SJSA1 (cell line): ENCODE measurements at regions not wholly inside any gene's neighbourhood (a gene's known extent, or its start where the extent isn't known, plus 50 kb on each side); places are given as distances from the start of the nearest gene placed in this dataset.
"Not testable (repeated sequence)": the region's sequence is repeated elsewhere in the genome, so short reads cannot be mapped to it uniquely, and the experiment has no call there.

Experiments used
- DNase-seq, 2 experiments: peaks; one replicate each; pipeline ENCODE4 v3.0.0-alpha.2; 2015 to 2020; ENCODE audit warnings: low spot score in 2 of 2, low read depth in 1 of 2
- H3K27ac ChIP-seq: fragments of 250-450 bp; sonication (Bioruptor Pico); 2 replicates; pipeline ENCODE4 v1.5.1; 2020; ENCODE audit warnings: mild to moderate bottlenecking, moderate library complexity
- H3K27me3 ChIP-seq: fragments of 250-450 bp; sonication (Bioruptor Pico); replicated peaks from 2 replicates; pipeline ENCODE4 v1.5.1; 2020; ENCODE audit warnings: mild to moderate bottlenecking, moderate library complexity
- H3K36me3 ChIP-seq: fragments of 250-450 bp; sonication (Bioruptor Pico); 2 replicates; pipeline ENCODE4 v1.5.1; 2020; ENCODE audit warnings: mild to moderate bottlenecking
- H3K4me1 ChIP-seq: fragments of 250-450 bp; sonication (Bioruptor Pico); replicated peaks from 2 replicates; pipeline ENCODE4 v1.6.1; 2021; ENCODE audit warnings: mild to moderate bottlenecking
- H3K4me3 ChIP-seq: fragments of 250-450 bp; sonication (Bioruptor Pico); 2 replicates; pipeline ENCODE4 v1.5.1; 2020; ENCODE audit warnings: mild to moderate bottlenecking
- H3K9me3 ChIP-seq: fragments of 250-450 bp; sonication (Bioruptor Pico); replicated peaks from 2 replicates; pipeline ENCODE4 v1.5.1; 2020; ENCODE audit warnings: mild to moderate bottlenecking

- no peak for DNase-seq
- Histone ChIP-seq H3K36me3 (no peaks in the 10 kb centered on the region), H3K27me3 (no peaks in the 10 kb centered on the region)
Measured at GRCh38 chr16:86884390-86884650, 306.0 kb downstream of the FOXL1 start.

GRCh38 chr16:86885139-86885538 lies 306.8 kb downstream of the FOXL1 start:
- Histone ChIP-seq H3K36me3 (no peaks in the 10 kb centered on the region), H3K9me3 (no peaks in the 10 kb centered on the region), H3K4me3 (no peak overlapping the region), H3K27ac (no peak overlapping the region), H3K4me1 (peaks cover 46% of the 10 kb centered on the region), H3K27me3 (no peaks in the 10 kb centered on the region)
- DNase-seq: no peak

More at GRCh38 chr16:86884390-86884650, 306.0 kb downstream of the FOXL1 start:
- no peaks in the 10 kb centered on the region for H3K9me3 ChIP-seq
- no peak overlapping the region for H3K27ac ChIP-seq
- peaks cover 46% of the 10 kb centered on the region for H3K4me1 ChIP-seq
- H3K4me3 ChIP-seq: no peak overlapping the region

- no peaks in the 10 kb centered on the region for H3K27me3 ChIP-seq
- H3K27ac ChIP-seq: no peak overlapping the region
- no peaks in the 10 kb centered on the region for H3K36me3 ChIP-seq
- no peaks in the 10 kb centered on the region for H3K9me3 ChIP-seq
- H3K4me3 ChIP-seq: no peak overlapping the region
- peak; percentile 57 to 83 for DNase-seq
- peaks cover 38% of the 10 kb centered on the region for H3K4me1 ChIP-seq
Measured at GRCh38 chr16:86886651-86887050, 308.3 kb downstream of the FOXL1 start.

GRCh38 chr16:86887416-86887815 lies 309.1 kb downstream of the FOXL1 start:
- Histone ChIP-seq H3K4me1 (peaks cover 38% of the 10 kb centered on the region), H3K27ac (no peak overlapping the region), H3K27me3 (no peaks in the 10 kb centered on the region), H3K4me3 (no peak overlapping the region), H3K9me3 (no peaks in the 10 kb centered on the region), H3K36me3 (no peaks in the 10 kb centered on the region)
- no peak for DNase-seq

- H3K4me1 ChIP-seq: peaks cover 29% of the 10 kb centered on the region
- no peak overlapping the region for H3K4me3 ChIP-seq
- H3K27ac ChIP-seq: no peak overlapping the region
- no peaks in the 10 kb centered on the region for H3K36me3 ChIP-seq
- DNase-seq: no peak
- no peaks in the 10 kb centered on the region for H3K9me3 ChIP-seq
- no peaks in the 10 kb centered on the region for H3K27me3 ChIP-seq
Measured at GRCh38 chr16:86888231-86889053, 310.1 kb downstream of the FOXL1 start.

GRCh38 chr16:86889054-86889366 lies 310.7 kb downstream of the FOXL1 start:
- not testable (repeated sequence) for DNase-seq, H3K27me3 ChIP-seq, H3K4me3 ChIP-seq, H3K27ac ChIP-seq, H3K9me3 ChIP-seq, H3K36me3 ChIP-seq
- H3K4me1 ChIP-seq: peaks cover 26% of the 10 kb centered on the region

GRCh38 chr16:86889974-86890373 lies 311.6 kb downstream of the FOXL1 start:
- H3K4me1 ChIP-seq: peaks cover 25% of the 10 kb centered on the region
- H3K9me3 ChIP-seq: no peaks in the 10 kb centered on the region
- no peaks in the 10 kb centered on the region for H3K36me3 ChIP-seq
- H3K4me3 ChIP-seq: no peak overlapping the region
- DNase-seq: no peak
- H3K27me3 ChIP-seq: no peaks in the 10 kb centered on the region
- H3K27ac ChIP-seq: no peak overlapping the region

GRCh38 chr16:86891121-86891520 lies 312.8 kb downstream of the FOXL1 start:
- Histone ChIP-seq H3K9me3 (no peaks in the 10 kb centered on the region), H3K4me3 (no peak overlapping the region), H3K4me1 (peaks cover 36% of the 10 kb centered on the region), H3K27ac (no peak overlapping the region), H3K36me3 (no peaks in the 10 kb centered on the region), H3K27me3 (no peaks in the 10 kb centered on the region)
- no peak for DNase-seq

GRCh38 chr16:86891631-86892030 lies 313.3 kb downstream of the FOXL1 start:
- H3K4me3 ChIP-seq: no peak overlapping the region
- no peaks in the 10 kb centered on the region for H3K9me3 ChIP-seq
- no peaks in the 10 kb centered on the region for H3K27me3 ChIP-seq
- no peaks in the 10 kb centered on the region for H3K36me3 ChIP-seq
- no peak for DNase-seq
- peaks cover 41% of the 10 kb centered on the region for H3K4me1 ChIP-seq
- no peak overlapping the region for H3K27ac ChIP-seq

GRCh38 chr16:86892509-86892908 lies 314.2 kb downstream of the FOXL1 start:
- H3K9me3 ChIP-seq: no peaks in the 10 kb centered on the region
- no peak for DNase-seq
- H3K36me3 ChIP-seq: no peaks in the 10 kb centered on the region
- H3K4me1 ChIP-seq: peaks cover 42% of the 10 kb centered on the region
- H3K27me3 ChIP-seq: no peaks in the 10 kb centered on the region
- H3K27ac ChIP-seq: no peak overlapping the region
- H3K4me3 ChIP-seq: no peak overlapping the region

- H3K27me3 ChIP-seq: no peaks in the 10 kb centered on the region
- H3K4me3 ChIP-seq: no peak overlapping the region
- H3K27ac ChIP-seq: no peak overlapping the region
- peaks cover 42% of the 10 kb centered on the region for H3K4me1 ChIP-seq
- no peak for DNase-seq
- no peaks in the 10 kb centered on the region for H3K36me3 ChIP-seq
- no peaks in the 10 kb centered on the region for H3K9me3 ChIP-seq
Measured at GRCh38 chr16:86893506-86893905, 315.2 kb downstream of the FOXL1 start.

- Histone ChIP-seq H3K27ac (no peak overlapping the region), H3K27me3 (no peaks in the 10 kb centered on the region)
- DNase-seq: no peak
Measured at GRCh38 chr16:86894029-86894567, 315.7 kb downstream of the FOXL1 start.

GRCh38 chr16:86894925-86895324 lies 316.6 kb downstream of the FOXL1 start:
- H3K4me1 ChIP-seq: peaks cover 52% of the 10 kb centered on the region
- H3K27ac ChIP-seq: no peak overlapping the region
- no peak overlapping the region for H3K4me3 ChIP-seq
- H3K27me3 ChIP-seq: no peaks in the 10 kb centered on the region
- no peak for DNase-seq
- H3K36me3 ChIP-seq: no peaks in the 10 kb centered on the region
- no peaks in the 10 kb centered on the region for H3K9me3 ChIP-seq

More at GRCh38 chr16:86894029-86894567, 315.7 kb downstream of the FOXL1 start:
- Histone ChIP-seq H3K4me3 (no peak overlapping the region), H3K4me1 (peaks cover 44% of the 10 kb centered on the region), H3K36me3 (no peaks in the 10 kb centered on the region), H3K9me3 (no peaks in the 10 kb centered on the region)

GRCh38 chr16:86895606-86896005 lies 317.3 kb downstream of the FOXL1 start:
- Histone ChIP-seq H3K4me1 (peaks cover 54% of the 10 kb centered on the region), H3K36me3 (no peaks in the 10 kb centered on the region), H3K27me3 (no peaks in the 10 kb centered on the region), H3K9me3 (no peaks in the 10 kb centered on the region), H3K27ac (no peak overlapping the region), H3K4me3 (no peak overlapping the region)
- peak in 1 of 2 experiments; percentile 13 for DNase-seq

GRCh38 chr16:86896976-86897375 lies 318.6 kb downstream of the FOXL1 start:
- H3K36me3 ChIP-seq: no peaks in the 10 kb centered on the region
- H3K4me1 ChIP-seq: peaks cover 63% of the 10 kb centered on the region
- H3K9me3 ChIP-seq: no peaks in the 10 kb centered on the region
- no peak for DNase-seq
- H3K27me3 ChIP-seq: no peaks in the 10 kb centered on the region
- no peak overlapping the region for H3K27ac ChIP-seq
- H3K4me3 ChIP-seq: no peak overlapping the region
